OCI-LY3 (cell line): ENCODE measurements at regions not wholly inside any gene's neighbourhood (a gene's known extent, or its start where the extent isn't known, plus 50 kb on each side); places are given as distances from the start of the nearest gene placed in this dataset.

Source experiments
- EZH2phosphoT487 ChIP-seq: fragments of 200-600 bp; shearing (Covaris generic); IDR thresholded peaks from 2 replicates; pipeline ENCODE4 v1.6.1; 2018; ENCODE audit warnings: antibody characterized with exemption, mixed run types, low read depth
- TF ChIP-seq, protein P1 (sequence below): fragments of 200-600, 300-600 bp; sonication (generic); IDR thresholded peaks from 2 replicates; pipeline ENCODE4 v1.5.1; 2014; ENCODE audit warnings: antibody characterized with exemption, low read length, low read depth

DNA sequence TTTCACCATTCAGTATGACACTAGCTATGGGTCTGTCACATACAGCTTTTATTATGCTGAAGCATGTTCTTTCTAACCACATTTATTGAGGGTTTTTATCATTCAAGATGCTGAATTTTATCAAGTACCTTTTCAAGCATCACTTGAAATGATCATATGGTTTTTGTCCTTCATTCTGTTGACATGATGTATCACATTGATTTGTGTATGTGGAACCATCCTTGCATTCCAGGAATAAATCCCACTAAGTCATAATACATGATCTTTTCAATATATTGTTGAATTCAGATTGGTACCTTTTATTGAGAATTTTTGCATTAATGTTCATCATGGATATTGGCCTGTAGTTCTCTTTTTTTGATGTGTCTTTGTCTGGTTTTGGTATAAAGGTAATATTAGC, 317.4 kb downstream of the NNT start:
- TF ChIP-seq, protein P1, sequence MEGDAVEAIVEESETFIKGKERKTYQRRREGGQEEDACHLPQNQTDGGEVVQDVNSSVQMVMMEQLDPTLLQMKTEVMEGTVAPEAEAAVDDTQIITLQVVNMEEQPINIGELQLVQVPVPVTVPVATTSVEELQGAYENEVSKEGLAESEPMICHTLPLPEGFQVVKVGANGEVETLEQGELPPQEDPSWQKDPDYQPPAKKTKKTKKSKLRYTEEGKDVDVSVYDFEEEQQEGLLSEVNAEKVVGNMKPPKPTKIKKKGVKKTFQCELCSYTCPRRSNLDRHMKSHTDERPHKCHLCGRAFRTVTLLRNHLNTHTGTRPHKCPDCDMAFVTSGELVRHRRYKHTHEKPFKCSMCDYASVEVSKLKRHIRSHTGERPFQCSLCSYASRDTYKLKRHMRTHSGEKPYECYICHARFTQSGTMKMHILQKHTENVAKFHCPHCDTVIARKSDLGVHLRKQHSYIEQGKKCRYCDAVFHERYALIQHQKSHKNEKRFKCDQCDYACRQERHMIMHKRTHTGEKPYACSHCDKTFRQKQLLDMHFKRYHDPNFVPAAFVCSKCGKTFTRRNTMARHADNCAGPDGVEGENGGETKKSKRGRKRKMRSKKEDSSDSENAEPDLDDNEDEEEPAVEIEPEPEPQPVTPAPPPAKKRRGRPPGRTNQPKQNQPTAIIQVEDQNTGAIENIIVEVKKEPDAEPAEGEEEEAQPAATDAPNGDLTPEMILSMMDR: no peak
- TF ChIP-seq EZH2phosphoT487: no peak
